ENCODE measurements at regions not wholly inside any gene's neighbourhood (a gene's known extent, or its start where the extent isn't known, plus 50 kb on each side); places are given as distances from the start of the nearest gene placed in this dataset.

- Histone ChIP-seq H3K36me3 (ENCODE audit: insufficient read depth, low read length) (no peaks in the 10 kb centered on the region), H3K4me3 (ENCODE audit: low read depth, low read length, poor library complexity, severe bottlenecking) (no peak overlapping the region), H3K27ac (ENCODE audit: low read depth, low read length, poor library complexity, severe bottlenecking) (no peak overlapping the region), H4K20me1 (ENCODE audit: insufficient read depth, low read length) (no peaks in the 10 kb centered on the region), H3K79me2 (ENCODE audit: insufficient read depth, low read length) (no peaks in the 10 kb centered on the region), H3F3A (ENCODE audit: insufficient read depth, low read length) (no peaks in the 10 kb centered on the region), H3K4me2 (ENCODE audit: low read length) (no peak overlapping the region), H3K9me2 (ENCODE audit: low read depth, low read length) (no peaks in the 10 kb centered on the region), H3K9me3 (ENCODE audit: low read length) (no peaks in the 10 kb centered on the region), H3K9ac (ENCODE audit: low read length) (no peak overlapping the region), H2AFZ (ENCODE audit: low read length) (no peak overlapping the region), H3K27me3 (ENCODE audit: insufficient read depth, low read length) (no peaks in the 10 kb centered on the region), H3K4me1 (ENCODE audit: insufficient read depth, low read length, severe bottlenecking) (no peaks in the 10 kb centered on the region)
- TF ChIP-seq EZH2 (IDR thresholded peaks at IDR 0.05; ENCODE audit: borderline replicate concordance, low read length) (no peak), CTCF (IDR thresholded peaks at IDR 0.05; ENCODE audit: low read length) (no peak)
These were observed 95.5 kb downstream of the PMP22 start for GRCh38 chr17:15169676-15170075.

- no peak overlapping the region for H2AFZ ChIP-seq (ENCODE audit: low read length)
- TF ChIP-seq CTCF (IDR thresholded peaks at IDR 0.05; ENCODE audit: low read length) = no peak
- no peak for TF ChIP-seq EZH2 (IDR thresholded peaks at IDR 0.05; ENCODE audit: borderline replicate concordance, low read length)
- no peaks in the 10 kb centered on the region for H3K27me3 ChIP-seq (ENCODE audit: insufficient read depth, low read length)
These were observed 96.7 kb downstream of the PMP22 start for GRCh38 chr17:15168379-15168778.

GRCh38 chr17:15161395-15161794 is 103.7 kb downstream of the PMP22 start:
- no peak overlapping the region for H3K27ac ChIP-seq (ENCODE audit: low read depth, low read length, poor library complexity, severe bottlenecking)
- H3K4me3 ChIP-seq (ENCODE audit: low read depth, low read length, poor library complexity, severe bottlenecking) = no peak overlapping the region
- no peak overlapping the region for H3K4me2 ChIP-seq (ENCODE audit: low read length)
- H3K9me3 ChIP-seq (ENCODE audit: low read length) = no peaks in the 10 kb centered on the region
- H3F3A ChIP-seq (ENCODE audit: insufficient read depth, low read length) = no peaks in the 10 kb centered on the region
- H3K9me2 ChIP-seq (ENCODE audit: low read depth, low read length) = no peaks in the 10 kb centered on the region
- TF ChIP-seq EZH2 (IDR thresholded peaks at IDR 0.05; ENCODE audit: borderline replicate concordance, low read length) (no peak), CTCF (IDR thresholded peaks at IDR 0.05; ENCODE audit: low read length) (no peak)
- H3K27me3 ChIP-seq (ENCODE audit: insufficient read depth, low read length) = no peaks in the 10 kb centered on the region
- no peaks in the 10 kb centered on the region for H4K20me1 ChIP-seq (ENCODE audit: insufficient read depth, low read length)
- H3K9ac ChIP-seq (ENCODE audit: low read length) = no peak overlapping the region
- no peaks in the 10 kb centered on the region for H3K79me2 ChIP-seq (ENCODE audit: insufficient read depth, low read length)
- H3K36me3 ChIP-seq (ENCODE audit: insufficient read depth, low read length) = no peaks in the 10 kb centered on the region
- H2AFZ ChIP-seq (ENCODE audit: low read length) = no peak overlapping the region
- H3K4me1 ChIP-seq (ENCODE audit: insufficient read depth, low read length, severe bottlenecking) = no peaks in the 10 kb centered on the region

More at GRCh38 chr17:15168379-15168778, 96.7 kb downstream of the PMP22 start:
- Histone ChIP-seq H3K4me1 (ENCODE audit: insufficient read depth, low read length, severe bottlenecking) (no peaks in the 10 kb centered on the region), H3K27ac (ENCODE audit: low read depth, low read length, poor library complexity, severe bottlenecking) (no peak overlapping the region), H4K20me1 (ENCODE audit: insufficient read depth, low read length) (no peaks in the 10 kb centered on the region), H3K4me3 (ENCODE audit: low read depth, low read length, poor library complexity, severe bottlenecking) (no peak overlapping the region), H3K36me3 (ENCODE audit: insufficient read depth, low read length) (no peaks in the 10 kb centered on the region), H3K79me2 (ENCODE audit: insufficient read depth, low read length) (no peaks in the 10 kb centered on the region), H3K4me2 (ENCODE audit: low read length) (no peak overlapping the region), H3F3A (ENCODE audit: insufficient read depth, low read length) (no peaks in the 10 kb centered on the region), H3K9me2 (ENCODE audit: low read depth, low read length) (no peaks in the 10 kb centered on the region), H3K9ac (ENCODE audit: low read length) (no peak overlapping the region), H3K9me3 (ENCODE audit: low read length) (no peaks in the 10 kb centered on the region)
